ENCODE measurements at regions not wholly inside any gene's neighbourhood (a gene's known extent, or its start where the extent isn't known, plus 50 kb on each side); places are given as distances from the start of the nearest gene placed in this dataset.
A peak's percentile ranks its signal among the peaks of the same experiment; 100 is the strongest.

- Histone ChIP-seq H3K9me3 (no peaks in the 10 kb centered on the region), H3K36me3 (no peaks in the 10 kb centered on the region), H3K27me3 (no peaks in the 10 kb centered on the region), H3K4me3 (peak overlapping the region; percentile 20 to 50 (median 23)), H3K4me1 (no peaks in the 10 kb centered on the region), H3K27ac (no peak overlapping the region)
- ATAC-seq (peak in 2 of 4 donors; percentile 5 to 11), DNase-seq (peak in 2 of 3 donors; percentile 25 to 56)
- intact Hi-C loops (cut with DNase I): no loop called here
- WGBS (ENCODE audit: insufficient coverage, low coverage, low lambda C conversion rate, missing lambda C conversion rate): no CpG with 5 or more reads among the region's 25 CpGs
- TF ChIP-seq, protein P1, sequence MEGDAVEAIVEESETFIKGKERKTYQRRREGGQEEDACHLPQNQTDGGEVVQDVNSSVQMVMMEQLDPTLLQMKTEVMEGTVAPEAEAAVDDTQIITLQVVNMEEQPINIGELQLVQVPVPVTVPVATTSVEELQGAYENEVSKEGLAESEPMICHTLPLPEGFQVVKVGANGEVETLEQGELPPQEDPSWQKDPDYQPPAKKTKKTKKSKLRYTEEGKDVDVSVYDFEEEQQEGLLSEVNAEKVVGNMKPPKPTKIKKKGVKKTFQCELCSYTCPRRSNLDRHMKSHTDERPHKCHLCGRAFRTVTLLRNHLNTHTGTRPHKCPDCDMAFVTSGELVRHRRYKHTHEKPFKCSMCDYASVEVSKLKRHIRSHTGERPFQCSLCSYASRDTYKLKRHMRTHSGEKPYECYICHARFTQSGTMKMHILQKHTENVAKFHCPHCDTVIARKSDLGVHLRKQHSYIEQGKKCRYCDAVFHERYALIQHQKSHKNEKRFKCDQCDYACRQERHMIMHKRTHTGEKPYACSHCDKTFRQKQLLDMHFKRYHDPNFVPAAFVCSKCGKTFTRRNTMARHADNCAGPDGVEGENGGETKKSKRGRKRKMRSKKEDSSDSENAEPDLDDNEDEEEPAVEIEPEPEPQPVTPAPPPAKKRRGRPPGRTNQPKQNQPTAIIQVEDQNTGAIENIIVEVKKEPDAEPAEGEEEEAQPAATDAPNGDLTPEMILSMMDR (IDR thresholded peaks at IDR 0.05): no peak
- TF ChIP-seq POLR2A (IDR thresholded peaks at IDR 0.05): no peak
Observed at GRCh38 chrX:125203365-125203736, 116.3 kb upstream of the TEX13C start.

DNA sequence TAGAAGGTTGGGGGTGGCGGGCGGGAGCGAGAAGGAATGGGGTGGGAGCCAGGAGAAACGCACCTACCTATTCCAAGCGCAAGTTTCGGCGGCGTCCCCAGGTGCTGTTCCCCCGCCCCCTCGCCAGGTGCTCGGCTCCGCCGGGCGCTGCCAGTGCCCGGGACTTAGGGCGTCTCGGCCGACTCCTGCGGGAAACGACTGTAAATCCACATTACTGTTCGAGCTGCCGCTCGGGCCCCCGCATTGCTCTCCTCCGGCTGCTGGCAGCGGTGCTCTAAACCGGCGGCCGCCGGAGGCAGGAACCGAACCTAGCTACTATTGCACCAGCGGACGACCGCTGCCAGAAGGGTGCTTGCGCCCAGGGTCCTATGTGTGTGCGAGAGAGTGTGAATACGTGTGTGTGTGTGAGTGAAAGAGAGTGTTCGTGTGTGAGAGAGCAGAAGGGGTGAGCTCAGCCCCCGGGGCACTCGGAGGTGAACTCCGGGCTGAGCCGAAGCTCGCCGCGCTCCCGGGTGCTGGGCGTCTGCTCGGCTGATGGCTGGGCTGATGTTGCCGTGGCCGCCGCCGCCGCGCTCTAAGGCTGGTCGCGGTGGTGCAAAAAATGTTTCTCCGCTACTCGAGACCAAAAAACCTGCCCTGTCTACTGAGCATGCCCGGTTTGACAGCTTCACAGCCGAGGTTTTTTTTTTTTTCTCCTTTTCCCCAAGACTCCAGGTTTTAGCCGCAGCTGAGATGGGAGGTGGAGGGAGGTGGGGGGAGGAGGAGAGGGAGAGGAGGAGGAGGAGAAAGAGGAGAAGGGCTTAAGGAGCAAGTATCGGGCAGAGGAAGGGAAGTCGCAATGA is 115.7 kb upstream of the TEX13C start:
- TF ChIP-seq POLR2A (IDR thresholded peaks at IDR 0.05): no peak
- TF ChIP-seq, protein P1 (IDR thresholded peaks at IDR 0.05): no peak
- peak; percentile 32 to 46 (median 39) for ATAC-seq
- Histone ChIP-seq H3K27me3 (no peaks in the 10 kb centered on the region), H3K36me3 (no peaks in the 10 kb centered on the region), H3K27ac (no peak overlapping the region), H3K4me3 (peak overlapping the region; percentile 20 to 50 (median 23)), H3K4me1 (no peaks in the 10 kb centered on the region), H3K9me3 (no peaks in the 10 kb centered on the region)
- peak; percentile 35 to 53 (median 49) for DNase-seq
- WGBS (ENCODE audit: insufficient coverage, low coverage, low lambda C conversion rate, missing lambda C conversion rate): 24% methylated on average over 32 of the region's 63 CpGs
- intact Hi-C loops (cut with DNase I): no loop called here

DNA sequence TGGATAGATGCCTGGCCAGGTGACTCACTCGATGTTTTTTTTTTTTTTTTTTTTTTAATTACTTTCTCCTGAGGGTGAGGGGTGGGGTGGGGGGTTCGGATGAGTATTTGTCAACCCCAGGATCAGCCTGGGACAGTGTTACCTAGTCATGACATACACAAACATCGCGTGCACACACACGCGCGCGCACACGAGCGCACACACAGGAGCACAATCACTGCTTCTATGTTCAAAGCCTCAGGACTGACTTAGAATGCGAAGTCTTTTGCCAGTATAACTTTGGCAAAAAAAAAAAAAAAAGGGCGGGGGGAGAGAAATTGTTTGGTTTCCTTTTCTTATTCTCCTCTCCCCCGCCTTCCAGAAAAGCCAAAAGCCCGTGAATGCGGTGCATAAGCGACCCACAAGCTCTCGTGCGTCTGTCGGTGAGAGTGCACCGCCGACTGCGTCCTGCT is 115.0 kb upstream of the TEX13C start:
- no peak for DNase-seq

GRCh38 chrX:125205133-125205917 is 114.3 kb upstream of the TEX13C start:
- intact Hi-C loops (cut with DNase I): no loop called here
- peak; percentile 66 to 82 (median 76) for DNase-seq
- Histone ChIP-seq H3K36me3 (no peaks in the 10 kb centered on the region), H3K9me3 (no peaks in the 10 kb centered on the region), H3K27me3 (no peaks in the 10 kb centered on the region), H3K4me3 (peak overlapping the region; percentile 9 to 50 (median 37)), H3K27ac (no peak overlapping the region), H3K4me1 (no peaks in the 10 kb centered on the region)
- ATAC-seq: peak; percentile 85 to 90 (median 88)
- WGBS (ENCODE audit: insufficient coverage, low coverage, low lambda C conversion rate, missing lambda C conversion rate): 28% methylated on average over 15 of the region's 48 CpGs
- TF ChIP-seq POLR2A (IDR thresholded peaks at IDR 0.05): no peak
- TF ChIP-seq, protein P1 (IDR thresholded peaks at IDR 0.05): peak; percentile 30 to 43 (median 37)

More for the DNA sequence above, 115.0 kb upstream of the TEX13C start:
- H3K27ac ChIP-seq: no peak overlapping the region
- no peak for ATAC-seq
- no peaks in the 10 kb centered on the region for H3K27me3 ChIP-seq
- intact Hi-C loops (cut with DNase I): no loop called here
- no peaks in the 10 kb centered on the region for H3K4me1 ChIP-seq
- no peaks in the 10 kb centered on the region for H3K9me3 ChIP-seq
- TF ChIP-seq, protein P1 (IDR thresholded peaks at IDR 0.05): no peak
- no peak for TF ChIP-seq POLR2A (IDR thresholded peaks at IDR 0.05)
- peak overlapping the region in 2 of 3 donors; percentile 37 to 50 for H3K4me3 ChIP-seq
- H3K36me3 ChIP-seq: no peaks in the 10 kb centered on the region
- 18% methylated on average over 15 of the region's 22 CpGs for WGBS (ENCODE audit: insufficient coverage, low coverage, low lambda C conversion rate, missing lambda C conversion rate)

All from right lobe of liver (tissue), 6 donors.